Left renal pelvis (tissue), 4 donors: ENCODE measurements at regions not wholly inside any gene's neighbourhood (a gene's known extent, or its start where the extent isn't known, plus 50 kb on each side); places are given as distances from the start of the nearest gene placed in this dataset.
"Not testable (repeated sequence)": the region's sequence is repeated elsewhere in the genome, so short reads cannot be mapped to it uniquely, and the experiment has no call there.

Experiments used
- DNase-seq, 4 donors: peaks; one replicate each; pipeline ENCODE4 v3.0.0-alpha.2; 2013; ENCODE audit warnings: low read depth in 4 of 4, low spot score in 3 of 4

DNA sequence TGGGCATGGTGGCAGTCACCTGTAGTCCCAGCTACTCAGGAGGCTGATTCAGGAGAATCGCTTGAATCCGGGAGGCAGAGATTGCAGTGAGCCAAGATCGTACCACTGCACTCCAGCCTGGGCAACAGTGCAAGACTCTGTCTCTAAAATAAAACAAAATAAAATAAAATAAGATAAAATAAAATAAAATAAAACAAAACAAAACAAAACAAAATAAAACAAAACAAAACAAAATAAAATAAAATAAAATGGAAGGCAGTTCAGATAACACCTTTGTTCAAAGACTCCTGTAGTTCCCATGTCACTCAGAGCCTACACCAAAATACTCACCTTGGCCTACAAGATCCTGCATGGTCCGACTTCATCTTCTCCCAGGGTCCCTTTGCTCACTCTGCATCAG is 61.3 kb downstream of the SYF2 start:
- DNase-seq, result not testable (repeated sequence)

DNA sequence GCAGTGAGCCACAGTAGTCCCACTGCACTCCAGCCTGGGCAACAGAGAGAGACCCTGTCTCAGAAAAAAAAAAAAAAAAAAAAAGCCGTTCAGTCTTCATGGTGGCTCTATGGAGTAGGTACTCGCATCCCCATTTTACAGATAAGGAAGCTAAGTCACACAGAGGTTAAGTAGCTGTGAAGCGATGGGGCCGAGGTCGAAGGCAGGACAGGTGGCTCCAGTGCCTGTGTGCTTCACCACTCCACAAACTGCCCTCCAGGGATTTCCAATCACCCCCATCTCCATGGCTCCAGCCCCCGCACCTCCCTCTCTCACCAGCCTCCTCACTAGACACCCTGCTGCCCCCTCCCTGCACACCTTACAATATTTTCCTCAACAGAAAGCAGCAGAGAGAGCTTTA is 61.9 kb downstream of the SYF2 start:
- no peak for DNase-seq

DNA sequence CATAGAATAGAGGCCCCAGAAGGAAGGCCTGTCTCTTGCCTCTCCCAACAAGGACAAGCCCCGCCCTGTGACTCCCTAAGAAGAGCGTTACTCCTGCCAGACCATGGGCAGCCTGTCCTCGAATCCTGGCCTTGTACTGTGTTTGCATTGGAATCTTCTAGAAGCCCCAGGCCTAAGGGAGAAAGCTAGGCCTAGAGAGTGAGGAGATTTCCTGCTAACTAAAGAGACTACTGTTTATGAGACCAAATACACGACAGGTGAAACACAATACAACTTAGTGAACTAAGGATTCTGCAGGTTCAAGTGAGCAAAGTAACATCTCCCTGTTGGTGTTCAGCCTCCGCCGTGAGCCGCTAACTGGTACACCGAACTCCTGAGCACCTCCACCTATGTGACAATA is 62.7 kb downstream of the SYF2 start:
- no peak for DNase-seq

DNA sequence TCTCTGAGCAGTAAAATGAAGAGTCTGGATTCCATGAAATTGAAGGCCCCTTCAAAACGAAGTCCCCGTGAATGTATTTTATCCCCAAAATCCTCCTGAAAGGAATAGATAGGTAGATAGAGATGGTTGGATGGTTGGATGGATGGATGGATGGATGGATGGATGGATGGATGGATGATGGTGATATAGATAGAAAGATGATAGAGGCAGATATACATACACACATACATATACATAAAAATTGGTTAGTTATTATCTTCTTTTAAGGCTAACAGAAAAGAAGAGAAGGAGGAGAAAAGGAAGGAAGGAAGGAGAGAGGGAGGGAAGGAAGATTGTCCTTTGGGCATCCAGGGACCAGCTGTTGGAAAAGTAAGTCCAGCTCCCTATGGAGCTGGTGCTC is 63.1 kb downstream of the SYF2 start:
- no peak for DNase-seq

DNA sequence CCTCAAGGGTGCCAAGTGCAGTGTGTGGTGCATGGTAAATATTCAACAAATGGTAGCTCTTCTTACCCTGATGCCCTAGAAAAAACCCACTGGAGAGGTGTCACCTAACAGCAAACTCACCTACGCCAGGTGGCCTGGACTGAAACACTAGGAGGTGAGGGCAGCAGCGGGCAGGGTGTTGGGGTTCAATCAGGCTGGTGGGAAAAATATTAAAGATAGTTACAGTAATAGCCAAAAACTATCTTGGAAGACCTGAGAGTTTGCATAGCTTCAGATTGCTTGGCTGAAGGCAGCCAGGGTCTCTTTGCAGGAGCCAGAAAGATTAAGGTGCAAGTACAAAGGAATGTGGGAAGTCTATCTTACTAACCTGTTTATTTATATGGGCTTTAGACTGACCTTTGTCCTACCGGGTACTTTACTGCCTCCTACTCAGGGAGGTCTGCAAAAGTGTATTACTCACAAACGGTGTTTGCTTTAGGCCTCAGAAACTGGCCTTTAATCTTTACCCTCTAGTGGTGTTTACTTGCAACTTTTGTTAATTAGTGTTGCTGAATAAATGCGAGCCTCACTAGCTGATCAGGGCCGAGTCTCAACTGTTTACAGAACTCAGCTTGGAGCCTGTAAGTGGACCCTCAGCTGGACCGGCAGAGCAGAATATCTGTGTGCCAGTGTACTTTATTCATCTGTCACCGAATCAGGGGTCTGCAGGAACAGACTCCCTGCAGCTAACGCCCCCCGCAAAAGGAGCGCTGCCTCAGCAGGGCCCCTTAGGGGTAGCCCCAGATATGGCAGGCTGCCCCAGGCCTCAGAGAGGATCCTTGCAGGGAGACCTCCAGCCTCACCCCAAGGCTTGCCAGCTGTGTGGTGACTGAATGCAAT is 63.9 kb downstream of the SYF2 start:
- DNase-seq, result no peak

DNA sequence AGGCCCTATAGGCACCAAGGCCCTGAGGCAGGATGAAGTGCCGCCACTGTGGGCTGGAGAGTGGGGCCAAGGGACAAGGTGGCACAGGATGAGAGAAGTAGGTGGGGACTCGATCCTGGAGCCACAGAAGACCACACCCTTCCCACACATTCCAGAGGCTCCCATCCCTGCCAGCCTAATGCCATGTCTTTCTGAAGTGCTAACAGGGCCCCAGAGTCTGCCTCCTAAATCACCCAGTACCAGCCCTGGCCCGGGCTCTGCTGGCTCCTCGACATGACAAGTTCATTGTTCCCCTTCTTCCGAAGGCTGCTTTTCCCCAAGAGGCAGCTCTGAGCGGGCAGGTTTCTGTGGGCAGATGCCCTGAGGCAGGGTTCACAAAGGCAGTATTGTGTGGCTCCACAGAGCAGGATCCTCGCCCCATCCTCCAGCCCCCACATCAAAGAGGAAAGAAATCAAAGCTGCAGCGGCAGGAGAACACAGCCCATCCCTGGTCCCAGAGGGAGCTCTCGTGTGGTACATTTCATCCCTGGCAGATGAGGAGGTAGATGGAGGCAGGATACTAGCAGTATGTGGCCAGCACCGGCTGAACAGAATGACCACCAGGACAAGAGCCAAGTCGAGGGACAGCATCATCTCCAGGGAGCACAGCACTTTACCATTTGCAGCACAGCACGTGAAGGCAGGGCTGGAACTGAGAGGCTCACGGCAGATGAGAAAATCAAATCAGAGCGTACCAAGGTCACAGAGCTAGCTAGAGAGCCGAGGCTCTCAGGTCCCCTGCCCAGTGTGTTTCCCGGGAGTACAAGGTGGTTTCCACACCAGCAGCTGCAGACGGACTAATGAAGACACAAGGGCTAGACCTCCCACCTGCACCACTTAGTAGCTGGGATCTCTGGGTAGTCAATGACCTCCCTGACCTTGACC is 64.8 kb downstream of the SYF2 start:
- DNase-seq, result no peak

DNA sequence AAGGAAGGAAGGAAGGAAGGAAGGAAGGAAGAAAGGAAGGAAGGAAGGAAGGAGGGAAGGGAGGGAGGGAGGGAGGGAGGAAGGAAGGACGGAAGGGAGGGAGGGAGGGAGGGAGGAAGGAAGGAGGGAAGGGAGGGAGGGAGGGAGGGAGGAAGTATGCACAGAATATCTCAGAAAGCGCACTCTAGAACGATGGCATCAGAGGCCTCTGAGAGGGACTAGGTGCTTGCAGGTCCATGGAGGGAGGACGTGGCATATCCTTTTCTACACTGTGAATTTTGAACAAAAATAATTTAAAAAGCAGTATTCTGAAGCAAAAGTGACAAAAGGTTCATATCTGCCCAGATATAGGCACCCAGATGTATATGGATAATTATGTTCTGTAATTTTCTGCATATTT is 65.5 kb downstream of the SYF2 start:
- DNase-seq, result no peak

DNA sequence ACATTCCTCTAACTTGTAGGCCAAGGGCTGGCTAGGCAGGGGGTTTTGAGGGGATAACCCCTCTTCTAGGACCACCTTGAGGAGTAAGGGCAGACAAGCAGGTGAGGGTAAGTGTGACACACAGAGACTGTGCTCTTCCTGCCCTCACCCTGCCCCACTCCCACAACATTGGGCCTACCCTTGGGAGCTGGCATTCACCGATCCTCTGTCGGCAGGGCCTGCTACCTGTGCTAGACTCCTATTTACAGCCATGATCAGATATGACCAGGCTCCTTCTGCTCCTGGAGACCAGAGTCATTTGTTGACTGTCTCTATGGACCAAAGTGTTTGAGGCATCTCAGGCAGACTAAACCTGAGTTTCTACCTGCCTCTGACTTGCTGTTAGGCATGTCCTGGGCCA is 68.3 kb downstream of the SYF2 start:
- DNase-seq, result no peak

DNA sequence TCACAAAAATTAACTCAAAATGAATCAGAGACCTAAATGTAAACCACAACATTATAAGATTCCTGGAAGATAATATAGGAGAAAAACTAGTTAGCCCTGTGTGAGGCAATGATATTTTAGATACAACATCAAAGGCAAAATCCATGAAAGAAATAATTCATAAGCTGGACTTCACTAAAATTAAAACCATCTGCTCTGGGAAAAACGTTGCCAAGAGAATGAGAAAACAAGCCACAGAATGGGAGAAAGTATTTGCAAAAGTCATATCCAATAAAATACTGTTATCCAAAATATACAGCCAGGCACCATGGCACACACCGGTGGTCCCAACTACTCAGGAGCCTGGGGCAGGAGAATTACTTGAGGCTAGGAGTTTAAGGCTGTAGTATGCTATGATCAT is 70.3 kb downstream of the SYF2 start:
- no peak for DNase-seq

DNA sequence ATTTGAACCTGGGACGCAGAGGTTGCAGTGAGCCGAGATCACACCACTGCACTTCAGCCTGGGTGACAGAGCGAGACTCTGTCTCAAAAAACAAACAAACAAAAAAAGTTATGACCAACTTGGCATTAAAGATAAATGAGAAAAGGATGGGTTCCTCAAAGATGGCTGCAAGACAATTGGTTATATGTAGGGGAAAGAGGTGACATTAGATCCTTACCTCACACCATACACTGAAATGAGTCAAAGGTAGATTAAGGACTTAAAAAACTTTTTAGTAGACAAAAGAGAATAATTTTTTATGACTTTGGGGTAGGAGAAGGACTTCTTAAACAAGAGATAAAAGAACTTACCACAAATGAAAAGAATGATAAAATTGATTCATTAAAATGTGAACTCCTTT is 74.5 kb downstream of the SYF2 start:
- no peak for DNase-seq

DNA sequence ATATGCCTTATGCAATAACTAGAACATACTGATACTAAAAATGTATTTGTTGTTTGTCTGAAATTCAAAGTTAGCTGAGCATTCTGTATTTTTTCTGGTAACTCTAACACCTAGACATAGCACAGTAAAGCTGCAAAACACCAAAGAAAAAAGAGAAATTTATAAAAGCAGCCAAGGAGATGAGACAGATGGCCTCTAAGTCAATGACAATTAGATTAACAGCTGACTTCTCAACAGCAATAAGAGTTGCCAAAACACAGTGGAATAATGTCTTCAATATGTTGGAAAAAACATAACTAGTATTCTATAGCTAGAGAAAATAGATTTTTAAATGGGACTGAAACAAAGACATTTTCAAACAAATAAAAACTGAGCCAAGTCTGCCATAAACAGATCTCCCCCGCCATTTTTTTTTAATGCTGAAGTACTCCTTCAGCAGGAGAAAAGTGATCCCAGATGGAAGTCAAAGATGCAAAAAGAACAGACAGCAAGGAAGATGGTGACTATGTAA is 81.3 kb downstream of the SYF2 start:
- DNase-seq, result no peak

DNA sequence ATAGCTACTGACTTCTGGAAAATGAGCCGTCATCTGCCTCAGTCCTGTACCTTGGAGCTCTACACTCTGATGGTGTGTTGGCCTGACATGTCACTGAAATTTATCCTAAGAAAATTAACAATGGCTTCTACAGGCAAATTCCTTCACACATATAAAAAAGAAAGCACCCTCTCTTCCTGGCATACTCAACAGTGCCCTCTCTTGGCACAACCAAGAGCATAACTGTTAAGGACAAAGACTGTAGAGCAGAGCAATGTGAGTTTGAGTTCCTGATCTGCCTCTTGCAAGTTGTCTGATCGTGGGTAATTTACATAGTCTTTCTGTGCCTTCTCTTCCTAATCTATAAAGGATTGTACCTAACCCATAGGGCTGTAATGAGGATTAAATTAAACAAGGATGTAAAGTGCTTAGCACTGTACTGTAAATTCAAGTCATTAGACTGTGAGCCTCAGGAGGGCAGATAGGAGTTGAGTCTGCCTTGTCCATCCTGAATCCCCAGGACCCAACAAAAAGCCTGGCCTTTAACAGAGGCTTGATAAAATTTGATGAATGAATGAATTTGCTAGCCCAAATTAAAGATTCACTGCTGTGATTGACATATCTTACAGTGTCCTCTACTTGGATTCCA is 83.5 kb downstream of the SYF2 start:
- no peak for DNase-seq

DNA sequence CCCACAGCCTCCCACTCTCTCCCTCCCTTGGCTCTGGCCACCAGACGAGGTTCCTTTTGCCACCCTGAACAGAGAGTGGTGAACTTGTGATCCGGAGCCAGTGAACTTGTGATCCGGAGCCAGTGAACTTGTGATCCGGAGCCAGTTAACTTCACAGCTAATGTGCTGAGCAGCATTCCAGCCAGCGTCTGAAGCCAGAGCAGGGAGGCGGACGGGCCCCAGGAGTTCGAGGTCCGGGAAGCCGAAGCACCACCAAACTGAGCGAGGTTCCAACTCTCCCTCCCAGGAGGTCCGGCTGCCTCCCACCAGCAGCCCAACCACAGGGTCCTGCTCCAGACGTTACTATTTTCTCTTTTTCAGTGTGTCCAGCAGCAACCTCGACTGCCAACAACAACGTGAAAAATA is 85.8 kb downstream of the SYF2 start:
- DNase-seq, result no peak

DNA sequence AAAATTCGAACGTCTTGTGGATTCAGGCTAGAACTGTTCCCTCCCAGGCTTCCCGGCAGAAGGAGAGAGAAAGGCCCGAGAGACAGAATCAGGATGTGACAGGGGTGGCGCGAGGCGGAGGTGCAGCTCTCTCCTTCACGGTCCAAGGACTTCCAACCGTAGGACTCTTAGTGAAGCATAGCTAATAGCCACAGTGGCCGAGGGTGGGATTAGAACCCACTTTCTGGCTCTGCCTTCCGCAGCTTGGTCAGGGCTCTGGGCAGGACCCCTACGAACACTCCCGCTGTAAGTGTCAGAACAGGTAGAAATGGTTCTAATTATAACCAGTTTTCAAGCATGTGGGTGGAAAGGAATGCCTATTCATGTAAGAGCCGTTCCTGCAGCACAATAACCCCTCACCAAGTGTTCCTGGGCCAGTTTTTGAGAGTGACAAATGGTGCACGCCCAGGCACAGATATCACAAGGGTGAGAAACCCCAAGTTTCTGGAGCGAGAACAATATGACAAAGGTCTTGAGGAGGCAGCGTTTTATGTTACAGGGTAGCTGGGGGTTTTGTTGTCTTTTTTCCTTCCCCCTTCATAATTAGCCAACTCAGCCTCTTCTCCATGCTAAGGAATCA is 86.4 kb downstream of the SYF2 start:
- DNase-seq, result no peak

DNA sequence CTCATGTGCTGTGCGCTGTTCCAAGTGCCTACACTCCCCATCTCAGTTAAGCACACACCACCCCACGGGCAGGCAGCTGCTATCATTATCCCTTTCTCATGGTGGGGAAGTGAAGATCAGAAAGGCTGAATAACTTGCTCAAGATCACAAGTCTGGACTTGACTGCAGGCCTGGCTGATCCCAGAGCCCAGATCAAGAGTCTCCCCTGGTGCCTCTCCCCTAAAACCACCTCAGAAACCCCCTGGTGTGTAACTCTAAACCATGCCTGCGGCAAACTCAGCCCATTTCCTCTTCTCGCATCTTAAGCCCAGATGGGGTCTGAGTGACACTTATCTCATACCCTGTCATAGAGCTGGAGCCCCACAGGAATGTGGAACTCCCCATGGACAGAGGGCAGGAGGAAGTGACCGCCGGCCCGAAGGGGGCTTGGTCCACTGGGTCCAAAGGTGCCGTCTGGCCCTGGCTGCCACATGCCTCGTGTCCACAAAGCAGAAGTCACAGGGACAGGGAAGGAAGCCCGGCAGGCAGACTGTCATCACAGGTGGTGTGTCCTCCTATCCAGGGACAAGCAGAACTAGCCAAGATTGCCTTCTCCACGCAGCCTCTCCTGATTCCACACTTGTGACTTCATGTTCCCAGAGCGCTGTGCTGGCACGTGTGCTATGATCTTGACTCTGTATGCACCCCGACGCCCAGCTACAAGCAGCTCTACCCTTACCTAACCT is 92.1 kb downstream of the SYF2 start:
- no peak for DNase-seq

DNA sequence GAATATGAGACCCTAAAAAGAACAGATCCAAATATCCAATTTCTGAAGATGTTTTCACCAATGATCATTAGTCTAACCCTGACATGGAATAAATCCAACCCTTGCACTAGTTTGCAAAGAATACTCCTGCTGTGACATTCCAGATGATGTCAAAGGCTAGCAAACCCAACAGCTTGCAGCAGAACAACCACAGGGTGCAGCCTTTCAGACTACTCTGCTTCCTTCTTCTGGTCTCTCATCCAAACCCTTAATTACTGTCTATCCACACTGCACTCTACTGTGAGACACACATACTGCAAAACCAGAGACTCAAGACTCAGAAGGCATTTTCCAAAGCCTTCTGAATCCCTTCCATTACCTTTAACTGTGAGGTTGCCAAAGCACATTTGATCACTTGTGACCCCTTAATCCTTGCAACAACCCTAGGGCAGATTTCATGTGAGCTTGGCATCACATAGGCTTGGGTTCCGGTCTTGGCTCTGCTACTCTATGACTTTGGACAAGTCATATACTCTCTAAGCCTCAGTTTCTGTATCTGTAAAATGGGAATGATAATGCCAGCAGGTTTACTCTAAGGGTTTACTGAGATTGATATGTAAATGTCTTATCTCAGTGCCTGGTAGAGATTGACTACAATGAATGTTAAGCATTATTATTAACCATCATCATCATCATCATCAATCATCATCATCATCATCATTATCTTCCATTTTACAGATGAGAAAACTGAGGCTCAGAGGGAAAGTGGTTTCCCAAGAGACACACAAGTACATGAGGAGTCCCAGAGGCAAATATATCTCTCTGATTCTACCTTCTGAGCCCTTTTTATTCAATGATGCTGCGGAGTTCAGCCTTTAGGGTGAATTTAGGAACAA is 94.5 kb downstream of the SYF2 start:
- DNase-seq, result no peak

DNA sequence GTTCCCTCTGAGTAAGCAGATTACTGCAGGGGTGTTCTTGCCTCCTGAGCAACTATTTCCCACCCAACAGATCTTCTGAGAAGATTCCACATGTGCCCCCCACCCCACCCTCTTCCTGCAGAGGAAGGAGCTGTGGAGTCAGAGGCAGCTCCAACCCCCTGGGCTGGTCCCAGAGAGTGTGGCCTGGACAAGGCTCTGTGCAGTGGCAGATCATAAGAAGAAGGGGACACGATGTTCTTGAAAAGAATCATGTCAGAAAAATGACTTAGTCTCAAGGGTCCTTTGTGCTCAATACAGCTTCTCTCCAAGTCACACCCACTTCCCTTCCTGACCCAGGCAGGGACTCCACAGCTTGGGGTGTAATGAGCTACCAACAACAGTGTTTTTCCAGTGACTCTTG is 95.2 kb downstream of the SYF2 start:
- no peak for DNase-seq

DNA sequence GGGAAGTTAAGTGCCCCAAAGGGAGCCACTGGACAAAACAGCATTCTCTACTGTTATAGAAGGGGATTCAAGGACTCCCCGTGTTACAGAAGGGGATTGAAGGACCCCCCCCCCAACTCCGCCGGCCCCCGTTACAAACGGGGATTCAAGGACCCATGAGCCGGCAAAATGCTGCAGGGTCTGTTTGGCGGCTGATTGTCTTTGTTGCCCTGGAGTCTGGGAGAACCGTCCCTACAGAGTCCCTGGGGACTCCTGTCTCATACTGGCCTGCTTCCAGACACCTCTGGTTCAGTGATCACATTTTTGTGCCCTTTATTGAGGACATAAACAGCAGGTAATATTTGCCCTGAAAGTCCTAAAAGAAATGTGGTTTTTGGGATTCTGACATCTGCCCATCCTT is 96.4 kb downstream of the SYF2 start:
- DNase-seq, result no peak
